WTC11 (cell line): ENCODE measurements at regions not wholly inside any gene's neighbourhood (a gene's known extent, or its start where the extent isn't known, plus 50 kb on each side); places are given as distances from the start of the nearest gene placed in this dataset.

Source experiments
- CTCF ChIP-seq: fragments of 200-600 bp; IDR thresholded peaks from 2 replicates; pipeline ENCODE4 v1.8.0; 2022; ENCODE audit warnings: antibody characterized with exemption
- FOXP4 ChIP-seq: sonication (generic); formaldehyde crosslinking; IDR thresholded peaks from 2 replicates; pipeline ENCODE4 v1.8.0; 2022; ENCODE audit warnings: mild to moderate bottlenecking, missing genetic modification reagents
- GABPB1 ChIP-seq: sonication (generic); formaldehyde crosslinking; IDR thresholded peaks from 2 replicates; pipeline ENCODE4 v1.8.1; 2023; ENCODE audit warnings: mild to moderate bottlenecking, missing genetic modification reagents
- HMGXB4 ChIP-seq: sonication (generic); formaldehyde crosslinking; IDR thresholded peaks from 2 replicates; pipeline ENCODE4 v1.8.1; 2023; ENCODE audit warnings: mild to moderate bottlenecking, moderate library complexity, missing genetic modification reagents
- IRF2 ChIP-seq: sonication (generic); formaldehyde crosslinking; IDR thresholded peaks from 2 replicates; pipeline ENCODE4 v1.8.0; 2022; ENCODE audit warnings: low read depth, missing genetic modification reagents, borderline replicate concordance
- JUN ChIP-seq: sonication (generic); formaldehyde crosslinking; IDR thresholded peaks from 2 replicates; pipeline ENCODE4 v1.8.0; 2023; ENCODE audit warnings: mild to moderate bottlenecking, missing genetic modification reagents
- MLX ChIP-seq: sonication (generic); formaldehyde crosslinking; IDR thresholded peaks from 2 replicates; pipeline ENCODE4 v1.8.1; 2023; ENCODE audit warnings: mild to moderate bottlenecking, missing genetic modification reagents, moderate library complexity
- MXD4 ChIP-seq: fragments of 250-450 bp; sonication (Bioruptor Pico); IDR thresholded peaks from 2 replicates; pipeline ENCODE4 v1.8.0; 2021; ENCODE audit warnings: mild to moderate bottlenecking, moderate library complexity, borderline replicate concordance
- NFYB ChIP-seq: sonication (generic); formaldehyde crosslinking; conservative IDR thresholded peaks from 2 replicates; pipeline ENCODE4 v1.8.0; 2022; ENCODE audit warnings: low read depth, missing genetic modification reagents
- TCF7 ChIP-seq: sonication (generic); formaldehyde crosslinking; IDR thresholded peaks from 2 replicates; pipeline ENCODE4 v1.8.0; 2022; ENCODE audit warnings: mild to moderate bottlenecking, low read depth, missing genetic modification reagents, moderate library complexity
- TEAD4 ChIP-seq: sonication (generic); formaldehyde crosslinking; IDR thresholded peaks from 2 replicates; pipeline ENCODE4 v1.8.0; 2022; ENCODE audit warnings: mild to moderate bottlenecking, missing genetic modification reagents
- ZBTB21 ChIP-seq: sonication (generic); formaldehyde crosslinking; IDR thresholded peaks from 2 replicates; pipeline ENCODE4 v1.8.1; 2023; ENCODE audit warnings: mild to moderate bottlenecking, missing genetic modification reagents, borderline replicate concordance
- ZNF263 ChIP-seq: sonication (generic); formaldehyde crosslinking; IDR thresholded peaks from 2 replicates; pipeline ENCODE4 v1.8.1; 2022; ENCODE audit warnings: low read depth, mild to moderate bottlenecking, moderate library complexity, missing genetic modification reagents
- ZNF317 ChIP-seq: sonication (generic); formaldehyde crosslinking; IDR thresholded peaks from 2 replicates; pipeline ENCODE4 v1.8.1; 2023; ENCODE audit warnings: low read depth, mild to moderate bottlenecking, moderate library complexity, missing genetic modification reagents, borderline replicate concordance

- TF ChIP-seq JUN (CRISPR knock-in tag) (no peak), ZBTB21 (CRISPR knock-in tag) (no peak), CTCF (no peak), FOXP4 (CRISPR knock-in tag) (no peak), TEAD4 (CRISPR knock-in tag) (no peak), IRF2 (no peak), GABPB1 (CRISPR knock-in tag) (no peak), MLX (CRISPR knock-in tag) (no peak), MXD4 (CRISPR knock-in tag) (no peak), ZNF263 (CRISPR knock-in tag) (no peak), TCF7 (CRISPR knock-in tag) (no peak), HMGXB4 (CRISPR knock-in tag) (no peak), ZNF317 (CRISPR knock-in tag) (no peak), NFYB (CRISPR knock-in tag) (no peak)
Measured at GRCh38 chr7:17669204-17669603, 271.1 kb downstream of the SNX13 start.
